NCI-H2227 (cell line): ENCODE measurements at regions not wholly inside any gene's neighbourhood (a gene's known extent, or its start where the extent isn't known, plus 50 kb on each side); places are given as distances from the start of the nearest gene placed in this dataset.

Experiments used
- DNase-seq: peaks from one replicate; lab custom pipeline; 2025; ENCODE audit not compliant: unreplicated experiment; lab: John Stamatoyannopoulos, UW

GRCh38 chr4:181541396-181541795 is 701.8 kb upstream of the TENM3 start:
- DNase-seq: no peak

GRCh38 chr4:181548873-181549575 is 694.2 kb upstream of the TENM3 start:
- DNase-seq: no peak

- DNase-seq: no peak
Observed at GRCh38 chr4:181549576-181550188, 693.5 kb upstream of the TENM3 start.

- DNase-seq: no peak
Observed at GRCh38 chr4:181550381-181550780, 692.8 kb upstream of the TENM3 start.

GRCh38 chr4:181559637-181560036 is 683.6 kb upstream of the TENM3 start:
- no peak for DNase-seq

GRCh38 chr4:181562399-181562798 is 680.8 kb upstream of the TENM3 start:
- DNase-seq: no peak

- DNase-seq: no peak
Observed at GRCh38 chr4:181564625-181565024, 678.6 kb upstream of the TENM3 start.

GRCh38 chr4:181566490-181566889 is 676.7 kb upstream of the TENM3 start:
- DNase-seq: no peak

GRCh38 chr4:181569553-181569952 is 673.6 kb upstream of the TENM3 start:
- no peak for DNase-seq

GRCh38 chr4:181578911-181579310 is 664.3 kb upstream of the TENM3 start:
- no peak for DNase-seq

- DNase-seq: no peak
Observed at GRCh38 chr4:181579486-181579885, 663.7 kb upstream of the TENM3 start.

- no peak for DNase-seq
Observed at GRCh38 chr4:181581983-181582382, 661.2 kb upstream of the TENM3 start.

- no peak for DNase-seq
Observed at GRCh38 chr4:181582595-181582994, 660.6 kb upstream of the TENM3 start.

GRCh38 chr4:181588733-181589302 is 654.4 kb upstream of the TENM3 start:
- DNase-seq: no peak

GRCh38 chr4:181592221-181592745 is 650.9 kb upstream of the TENM3 start:
- DNase-seq: no peak

GRCh38 chr4:181593703-181594102 is 649.5 kb upstream of the TENM3 start:
- no peak for DNase-seq

- DNase-seq: no peak
Observed at GRCh38 chr4:181594188-181594587, 649.0 kb upstream of the TENM3 start.

- no peak for DNase-seq
Observed at GRCh38 chr4:181595716-181596115, 647.5 kb upstream of the TENM3 start.

- no peak for DNase-seq
Observed at GRCh38 chr4:181597766-181598165, 645.4 kb upstream of the TENM3 start.

GRCh38 chr4:181599134-181599533 is 644.1 kb upstream of the TENM3 start:
- DNase-seq: peak; percentile 33

- DNase-seq: no peak
Observed at GRCh38 chr4:181601103-181601502, 642.1 kb upstream of the TENM3 start.

GRCh38 chr4:181604546-181604945 is 638.7 kb upstream of the TENM3 start:
- no peak for DNase-seq
